ENCODE measurements at regions not wholly inside any gene's neighbourhood (a gene's known extent, or its start where the extent isn't known, plus 50 kb on each side); places are given as distances from the start of the nearest gene placed in this dataset.

DNA sequence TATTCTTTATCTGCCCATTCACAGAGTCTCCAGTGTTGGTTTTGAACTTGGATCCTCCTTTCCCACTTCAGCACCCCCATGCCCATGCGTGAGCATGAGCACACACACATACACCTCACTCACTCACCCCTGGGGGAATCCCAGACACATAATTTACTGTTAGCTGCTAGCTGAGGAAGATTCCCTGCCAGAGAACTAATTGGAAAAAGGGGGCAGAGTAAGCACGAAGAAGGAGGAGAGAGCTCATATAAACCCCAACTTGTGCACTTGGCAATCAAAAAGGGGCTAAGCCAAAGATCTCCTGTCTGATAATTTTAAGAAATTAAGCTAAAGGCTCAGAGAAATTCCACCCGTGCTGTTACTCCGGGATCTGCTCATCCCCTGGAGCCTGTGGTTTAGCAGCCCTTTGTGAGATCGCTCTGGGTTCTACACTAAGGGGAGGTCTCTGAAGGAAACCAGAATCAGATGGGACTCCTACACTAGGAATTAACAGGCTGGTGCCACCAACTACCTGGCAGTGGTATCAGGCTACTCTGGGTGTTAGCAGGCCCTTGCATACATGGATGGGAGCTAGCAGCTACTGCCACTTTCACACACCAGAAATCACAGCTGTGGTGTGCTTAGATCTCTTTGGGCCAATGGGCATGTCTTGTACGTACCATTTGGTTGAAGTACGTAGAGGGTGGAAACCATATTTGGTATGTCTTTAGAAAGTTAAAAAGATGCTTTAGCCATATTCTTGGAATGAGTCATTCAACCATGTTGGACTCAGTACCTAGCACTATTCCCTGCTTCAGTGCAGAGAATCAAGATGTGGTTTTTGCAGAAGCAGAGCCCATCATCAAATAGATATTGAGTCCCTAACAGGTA, 95.6 kb upstream of the SLC14A2 start:
- H3K4me3 ChIP-seq, result no peak overlapping the region
- no peak for DNase-seq
- no peaks in the 10 kb centered on the region for H3K27me3 ChIP-seq
- H3K4me1 ChIP-seq, result no peaks in the 10 kb centered on the region
- no peaks in the 10 kb centered on the region for H3K9me3 ChIP-seq
- H3K27ac ChIP-seq, result no peak overlapping the region
- no peaks in the 10 kb centered on the region for H3K36me3 ChIP-seq
- TF ChIP-seq, protein P1, sequence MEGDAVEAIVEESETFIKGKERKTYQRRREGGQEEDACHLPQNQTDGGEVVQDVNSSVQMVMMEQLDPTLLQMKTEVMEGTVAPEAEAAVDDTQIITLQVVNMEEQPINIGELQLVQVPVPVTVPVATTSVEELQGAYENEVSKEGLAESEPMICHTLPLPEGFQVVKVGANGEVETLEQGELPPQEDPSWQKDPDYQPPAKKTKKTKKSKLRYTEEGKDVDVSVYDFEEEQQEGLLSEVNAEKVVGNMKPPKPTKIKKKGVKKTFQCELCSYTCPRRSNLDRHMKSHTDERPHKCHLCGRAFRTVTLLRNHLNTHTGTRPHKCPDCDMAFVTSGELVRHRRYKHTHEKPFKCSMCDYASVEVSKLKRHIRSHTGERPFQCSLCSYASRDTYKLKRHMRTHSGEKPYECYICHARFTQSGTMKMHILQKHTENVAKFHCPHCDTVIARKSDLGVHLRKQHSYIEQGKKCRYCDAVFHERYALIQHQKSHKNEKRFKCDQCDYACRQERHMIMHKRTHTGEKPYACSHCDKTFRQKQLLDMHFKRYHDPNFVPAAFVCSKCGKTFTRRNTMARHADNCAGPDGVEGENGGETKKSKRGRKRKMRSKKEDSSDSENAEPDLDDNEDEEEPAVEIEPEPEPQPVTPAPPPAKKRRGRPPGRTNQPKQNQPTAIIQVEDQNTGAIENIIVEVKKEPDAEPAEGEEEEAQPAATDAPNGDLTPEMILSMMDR (IDR thresholded peaks at IDR 0.05), result no peak
- intact Hi-C loops (cut with DNase I), result no loop called here
- no peak overlapping the region for H3K9ac ChIP-seq (ENCODE audit: low read depth in 2 of 2, low read length in 2 of 2)

DNA sequence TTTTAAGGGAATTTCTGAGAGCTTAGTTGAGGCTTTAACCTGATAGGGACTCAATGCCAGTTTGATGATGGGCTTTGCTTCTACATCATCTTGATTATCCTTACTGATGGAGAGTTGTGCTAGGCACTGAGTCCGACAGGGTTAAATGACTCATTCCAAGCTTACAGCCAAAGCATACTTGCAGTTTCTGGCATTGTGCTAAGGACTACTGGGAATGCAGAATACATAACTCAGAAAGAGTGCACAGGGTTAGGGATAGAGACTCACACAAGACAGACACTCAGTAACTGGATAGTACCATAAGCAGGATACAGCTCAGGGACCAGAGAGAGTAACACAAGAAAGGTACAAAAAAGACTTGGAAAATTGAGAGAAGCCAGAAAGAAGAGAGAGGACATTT, 94.1 kb upstream of the SLC14A2 start:
- no peak for DNase-seq
- Histone ChIP-seq H3K27ac (no peak overlapping the region), H3K4me1 (no peaks in the 10 kb centered on the region), H3K9me3 (no peaks in the 10 kb centered on the region), H3K27me3 (no peaks in the 10 kb centered on the region), H3K9ac (ENCODE audit: low read depth in 2 of 2, low read length in 2 of 2) (no peak overlapping the region), H3K4me3 (no peak overlapping the region), H3K36me3 (no peaks in the 10 kb centered on the region)
- TF ChIP-seq, protein P1 (IDR thresholded peaks at IDR 0.05), result no peak
- intact Hi-C loops (cut with DNase I), result no loop called here

DNA sequence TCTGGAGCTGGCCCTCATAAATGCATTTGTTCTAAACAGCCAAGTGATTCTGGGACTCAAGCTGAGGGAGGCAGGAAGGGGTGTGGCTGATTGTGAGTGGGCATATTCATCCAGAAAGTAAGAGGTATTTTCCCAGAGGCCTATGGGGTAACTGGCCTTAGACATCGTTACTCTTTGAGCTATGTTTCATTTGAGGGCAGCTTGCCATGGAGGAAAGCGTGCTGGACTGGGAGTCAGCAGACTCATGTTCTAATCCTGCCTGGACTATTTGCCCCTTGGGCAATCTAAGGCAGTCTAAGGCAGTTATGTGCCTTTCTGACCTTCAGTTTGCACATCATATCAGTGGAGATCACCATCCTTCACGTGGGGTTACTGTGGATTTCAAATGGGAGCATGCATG, 93.5 kb upstream of the SLC14A2 start:
- Histone ChIP-seq H3K9me3 (no peaks in the 10 kb centered on the region), H3K9ac (ENCODE audit: low read depth in 2 of 2, low read length in 2 of 2) (no peak overlapping the region), H3K27me3 (no peaks in the 10 kb centered on the region), H3K4me3 (no peak overlapping the region), H3K4me1 (no peaks in the 10 kb centered on the region), H3K27ac (no peak overlapping the region), H3K36me3 (no peaks in the 10 kb centered on the region)
- TF ChIP-seq, protein P1 (IDR thresholded peaks at IDR 0.05), result no peak
- DNase-seq, result no peak
- intact Hi-C loops (cut with DNase I), result no loop called here

DNA sequence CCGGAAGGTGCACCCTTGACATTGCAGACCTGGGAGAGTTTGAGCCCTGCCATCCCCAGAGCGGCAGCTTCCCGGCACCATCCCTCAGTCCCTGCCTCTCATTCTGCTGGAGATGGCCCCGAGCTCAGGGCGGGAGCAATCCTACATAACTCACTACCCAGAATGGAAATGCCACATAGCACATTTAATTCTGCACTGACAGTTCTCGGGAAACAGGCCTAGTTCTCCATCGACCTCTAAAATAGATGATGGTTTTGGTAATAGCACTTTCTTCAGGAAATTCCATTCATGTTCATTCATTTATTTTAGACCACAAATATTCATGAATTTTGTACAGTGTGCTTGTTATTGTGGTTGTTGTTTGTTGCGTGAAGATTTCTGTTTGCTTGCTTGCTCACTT, 92.9 kb upstream of the SLC14A2 start:
- no peaks in the 10 kb centered on the region for H3K4me1 ChIP-seq
- H3K9me3 ChIP-seq, result no peaks in the 10 kb centered on the region
- no peak overlapping the region for H3K4me3 ChIP-seq
- intact Hi-C loops (cut with DNase I), result no loop called here
- H3K27me3 ChIP-seq, result no peaks in the 10 kb centered on the region
- no peak overlapping the region for H3K27ac ChIP-seq
- no peak overlapping the region for H3K9ac ChIP-seq (ENCODE audit: low read depth in 2 of 2, low read length in 2 of 2)
- TF ChIP-seq, protein P1 (IDR thresholded peaks at IDR 0.05), result no peak
- DNase-seq, result no peak
- no peaks in the 10 kb centered on the region for H3K36me3 ChIP-seq

DNA sequence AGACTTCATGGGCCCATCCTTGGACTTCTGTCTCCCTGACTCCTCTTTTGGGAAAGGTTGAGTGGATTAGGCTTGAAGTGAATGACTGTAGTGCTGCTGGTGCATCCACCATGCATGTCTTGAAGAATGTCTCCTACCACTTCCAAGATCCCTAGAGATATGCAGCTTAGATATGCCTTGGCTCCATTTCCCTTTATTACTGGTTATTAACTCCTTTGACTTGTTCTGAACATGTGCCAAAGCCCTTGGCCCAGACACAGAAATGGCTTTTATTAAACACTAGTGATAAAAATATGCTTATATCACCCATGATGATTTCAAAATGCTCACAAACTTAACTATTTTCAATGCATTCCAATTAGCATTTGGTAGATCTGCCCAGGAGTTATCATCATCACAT, 90.0 kb upstream of the SLC14A2 start:
- no peak overlapping the region for H3K4me3 ChIP-seq
- no peak for DNase-seq
- H3K9me3 ChIP-seq, result no peaks in the 10 kb centered on the region
- no peak overlapping the region for H3K9ac ChIP-seq (ENCODE audit: low read depth in 2 of 2, low read length in 2 of 2)
- H3K27me3 ChIP-seq, result no peaks in the 10 kb centered on the region
- TF ChIP-seq, protein P1 (IDR thresholded peaks at IDR 0.05), result no peak
- no peaks in the 10 kb centered on the region for H3K4me1 ChIP-seq
- intact Hi-C loops (cut with DNase I), result no loop called here
- H3K27ac ChIP-seq, result no peak overlapping the region
- H3K36me3 ChIP-seq, result no peaks in the 10 kb centered on the region
